OCI-LY3 (cell line): ENCODE measurements at regions not wholly inside any gene's neighbourhood (a gene's known extent, or its start where the extent isn't known, plus 50 kb on each side); places are given as distances from the start of the nearest gene placed in this dataset.

Experiments used
- H2AFZ ChIP-seq: fragments of 200-600, 300-600 bp; shearing (Covaris generic); 2 replicates; pipeline ENCODE4 v1.6.0; 2014; ENCODE audit warnings: antibody characterized with exemption, low read depth, low read length
- H3K27ac ChIP-seq: fragments of 200-600, 300-600 bp; sonication (generic); 2 replicates; pipeline ENCODE4 v1.5.1; 2014; ENCODE audit warnings: mild to moderate bottlenecking, low read length, moderate library complexity, mixed read lengths
- H3K27me3 ChIP-seq: fragments of 200-600, 300-600 bp; sonication (generic); 2 replicates; pipeline ENCODE4 v1.6.1; 2014; ENCODE audit warnings: low read depth, low read length, mixed read lengths
- H3K36me3 ChIP-seq: fragments of 200-600, 300-600 bp; sonication (generic); replicated peaks from 2 replicates; pipeline ENCODE3; 2014; ENCODE audit warnings: low read depth, low read length, mixed read lengths
- H3K4me1 ChIP-seq: fragments of 300-600, 200-600 bp; sonication (generic); 2 replicates; pipeline ENCODE4 v1.6.1; 2014; ENCODE audit warnings: low read length, mixed read lengths
- H3K4me2 ChIP-seq: fragments of 200-600, 300-600 bp; sonication (generic); 2 replicates; pipeline ENCODE4 v1.6.1; 2014; ENCODE audit warnings: low read length, mixed read lengths
- H3K4me3 ChIP-seq: fragments of 300-600, 200-600 bp; sonication (generic); 2 replicates; pipeline ENCODE4 v1.5.1; 2014; ENCODE audit warnings: antibody characterized with exemption, mild to moderate bottlenecking, low read length, moderate library complexity
- H3K79me2 ChIP-seq: fragments of 300-600, 200-600 bp; shearing (Covaris generic); 2 replicates; pipeline ENCODE4 v1.6.1; 2014; ENCODE audit warnings: mild to moderate bottlenecking, low read length, mixed read lengths
- H3K9ac ChIP-seq: fragments of 300-600, 200-600 bp; shearing (Covaris generic); 2 replicates; pipeline ENCODE4 v1.6.0; 2014; ENCODE audit warnings: mild to moderate bottlenecking, low read length, moderate library complexity
- H3K9me3 ChIP-seq: fragments of 200-600, 300-600 bp; shearing (Covaris generic); 2 replicates; pipeline ENCODE4 v1.6.1; 2014; ENCODE audit warnings: low read length, mixed read lengths; ENCODE audit not compliant: insufficient read depth
- H4K20me1 ChIP-seq: fragments of 200-600, 300-600 bp; sonication (generic); 2 replicates; pipeline ENCODE4 v1.6.1; 2016; ENCODE audit warnings: low read length, mixed read lengths; ENCODE audit not compliant: insufficient read depth
- EZH2phosphoT487 ChIP-seq: fragments of 200-600 bp; shearing (Covaris generic); IDR thresholded peaks from 2 replicates; pipeline ENCODE4 v1.6.1; 2018; ENCODE audit warnings: antibody characterized with exemption, mixed run types, low read depth
- TF ChIP-seq, protein P1 (sequence below): fragments of 200-600, 300-600 bp; sonication (generic); IDR thresholded peaks from 2 replicates; pipeline ENCODE4 v1.5.1; 2014; ENCODE audit warnings: antibody characterized with exemption, low read length, low read depth

DNA sequence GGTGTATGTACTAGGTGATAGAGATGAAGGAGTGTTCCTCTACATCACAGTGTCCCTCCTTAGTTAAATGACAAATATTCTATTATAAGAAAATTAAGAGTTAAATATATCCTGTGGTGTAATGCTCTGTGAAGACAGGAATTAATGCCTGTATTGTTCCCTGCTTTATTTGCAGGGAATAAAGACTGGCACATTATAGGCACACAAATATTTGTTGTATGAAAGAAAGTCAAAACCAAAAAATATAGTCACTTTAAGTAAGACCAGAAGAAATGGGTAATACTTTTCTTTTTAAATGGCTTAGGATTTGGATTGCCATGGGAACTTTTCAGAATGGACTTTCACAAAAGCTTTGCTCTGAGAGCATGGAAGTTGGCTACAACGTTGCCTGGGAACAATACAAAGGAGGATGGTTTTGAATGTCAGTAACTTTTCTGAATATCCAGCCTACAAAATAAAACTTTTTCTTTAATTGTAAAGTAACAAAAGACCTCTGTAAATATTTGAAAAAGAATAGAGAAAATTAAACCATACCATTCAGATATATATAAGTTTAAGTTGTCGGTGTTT lies 158.0 kb upstream of the P2RY1 start:
- Histone ChIP-seq H3K27ac (no peak overlapping the region), H3K79me2 (no peaks in the 10 kb centered on the region), H3K9me3 (no peaks in the 10 kb centered on the region)

GRCh38 chr3:152677491-152677890 lies 157.4 kb upstream of the P2RY1 start:
- TF ChIP-seq EZH2phosphoT487, result no peak
- TF ChIP-seq, protein P1, sequence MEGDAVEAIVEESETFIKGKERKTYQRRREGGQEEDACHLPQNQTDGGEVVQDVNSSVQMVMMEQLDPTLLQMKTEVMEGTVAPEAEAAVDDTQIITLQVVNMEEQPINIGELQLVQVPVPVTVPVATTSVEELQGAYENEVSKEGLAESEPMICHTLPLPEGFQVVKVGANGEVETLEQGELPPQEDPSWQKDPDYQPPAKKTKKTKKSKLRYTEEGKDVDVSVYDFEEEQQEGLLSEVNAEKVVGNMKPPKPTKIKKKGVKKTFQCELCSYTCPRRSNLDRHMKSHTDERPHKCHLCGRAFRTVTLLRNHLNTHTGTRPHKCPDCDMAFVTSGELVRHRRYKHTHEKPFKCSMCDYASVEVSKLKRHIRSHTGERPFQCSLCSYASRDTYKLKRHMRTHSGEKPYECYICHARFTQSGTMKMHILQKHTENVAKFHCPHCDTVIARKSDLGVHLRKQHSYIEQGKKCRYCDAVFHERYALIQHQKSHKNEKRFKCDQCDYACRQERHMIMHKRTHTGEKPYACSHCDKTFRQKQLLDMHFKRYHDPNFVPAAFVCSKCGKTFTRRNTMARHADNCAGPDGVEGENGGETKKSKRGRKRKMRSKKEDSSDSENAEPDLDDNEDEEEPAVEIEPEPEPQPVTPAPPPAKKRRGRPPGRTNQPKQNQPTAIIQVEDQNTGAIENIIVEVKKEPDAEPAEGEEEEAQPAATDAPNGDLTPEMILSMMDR, result no peak
- no peaks in the 10 kb centered on the region for H3K9me3 ChIP-seq
- no peaks in the 10 kb centered on the region for H3K27me3 ChIP-seq
- no peaks in the 10 kb centered on the region for H4K20me1 ChIP-seq
- no peaks in the 10 kb centered on the region for H3K79me2 ChIP-seq
- no peaks in the 10 kb centered on the region for H3K4me1 ChIP-seq
- no peak overlapping the region for H3K9ac ChIP-seq
- no peak overlapping the region for H3K4me2 ChIP-seq
- no peak overlapping the region for H3K4me3 ChIP-seq
- H3K36me3 ChIP-seq, result no peaks in the 10 kb centered on the region
- H3K27ac ChIP-seq, result no peak overlapping the region
- H2AFZ ChIP-seq, result no peak overlapping the region

More for the DNA sequence above, 158.0 kb upstream of the P2RY1 start:
- no peak for TF ChIP-seq EZH2phosphoT487
- TF ChIP-seq, protein P1, result no peak
- no peak overlapping the region for H2AFZ ChIP-seq
- H3K27me3 ChIP-seq, result no peaks in the 10 kb centered on the region
- H3K4me2 ChIP-seq, result no peak overlapping the region
- no peak overlapping the region for H3K4me3 ChIP-seq
- H3K4me1 ChIP-seq, result no peaks in the 10 kb centered on the region
- H4K20me1 ChIP-seq, result no peaks in the 10 kb centered on the region
- no peak overlapping the region for H3K9ac ChIP-seq
- no peaks in the 10 kb centered on the region for H3K36me3 ChIP-seq

- Histone ChIP-seq H4K20me1 (no peaks in the 10 kb centered on the region), H2AFZ (no peak overlapping the region), H3K4me3 (no peak overlapping the region), H3K36me3 (no peaks in the 10 kb centered on the region), H3K27me3 (no peaks in the 10 kb centered on the region), H3K27ac (no peak overlapping the region), H3K4me2 (no peak overlapping the region), H3K9me3 (no peaks in the 10 kb centered on the region), H3K4me1 (no peaks in the 10 kb centered on the region), H3K79me2 (no peaks in the 10 kb centered on the region), H3K9ac (no peak overlapping the region)
- TF ChIP-seq, protein P1, result no peak
- no peak for TF ChIP-seq EZH2phosphoT487
Observed at GRCh38 chr3:152682477-152682876, 152.5 kb upstream of the P2RY1 start.

- Histone ChIP-seq H3K4me1 (no peaks in the 10 kb centered on the region), H3K36me3 (no peaks in the 10 kb centered on the region), H3K79me2 (no peaks in the 10 kb centered on the region), H3K27me3 (no peaks in the 10 kb centered on the region), H3K4me3 (no peak overlapping the region), H3K27ac (no peak overlapping the region), H3K4me2 (no peak overlapping the region), H2AFZ (no peak overlapping the region), H3K9ac (no peak overlapping the region), H4K20me1 (no peaks in the 10 kb centered on the region), H3K9me3 (no peaks in the 10 kb centered on the region)
- TF ChIP-seq EZH2phosphoT487, result no peak
- TF ChIP-seq, protein P1, result no peak
Observed at GRCh38 chr3:152683521-152683999, 151.4 kb upstream of the P2RY1 start.
